T-cell (primary cell): ENCODE measurements at regions not wholly inside any gene's neighbourhood (a gene's known extent, or its start where the extent isn't known, plus 50 kb on each side); places are given as distances from the start of the nearest gene placed in this dataset.
"Not testable (repeated sequence)": the region's sequence is repeated elsewhere in the genome, so short reads cannot be mapped to it uniquely, and the experiment has no call there.

Experiments used
- ATAC-seq, 4 experiments: fragments of 200-7000 bp in 3 of 4; fragments of 150-1000 bp in 1 of 4; cut with Tn5 transposase; replicated peaks in 1 of 4; 1 replicate in 3 of 4; 2 replicates in 1 of 4; pipeline ENCODE4 v1.10.0; 2021; ENCODE audit warnings: moderate library complexity in 3 of 4, mild to moderate bottlenecking in 2 of 4, moderate number of reproducible peaks in 1 of 4
- CTCF ChIA-PET, 2 donors: fragments of 300-600 bp; sonication (Branson Sonifier 250); formaldehyde crosslinking; loops; one replicate each; lab custom pipeline; 2022; ENCODE audit warnings: antibody characterized with exemption in 2 of 2; lab: Charles Lee
- POLR2A ChIA-PET, 2 donors: fragments of 300-600 bp; sonication (Branson Sonifier 250); formaldehyde crosslinking; loops; one replicate each; lab custom pipeline; 2022; ENCODE audit warnings: antibody characterized with exemption in 2 of 2; lab: Charles Lee
- DNase-seq, 35 experiments: peaks; one replicate each; pipeline versions ENCODE4 v3.0.0 to v3.0.0-alpha.2; 2013 to 2023
- H3K27ac ChIP-seq: one replicate; pipeline ENCODE4 v1.5.1; 2013; ENCODE audit warnings: low read length
- H3K27me3 ChIP-seq, 2 experiments: replicated peaks in 1 of 2; 1 replicate in 1 of 2; 2 replicates in 1 of 2; pipeline versions ENCODE4 v1.6.1 to v1.7.0; 2013; ENCODE audit warnings: low read length in 1 of 2, mixed read lengths in 1 of 2; ENCODE audit not compliant: control insufficient read depth in 2 of 2, insufficient read depth in 2 of 2; ENCODE audit errors: extremely low read depth in 1 of 2
- H3K36me3 ChIP-seq, 2 donors: 1 replicate in 1 of 2; 2 replicates in 1 of 2; pipeline versions ENCODE4 v1.6.1 to v1.7.0; 2013; ENCODE audit warnings: low read length in 1 of 2; ENCODE audit not compliant: control insufficient read depth in 2 of 2, insufficient read depth in 1 of 2; ENCODE audit errors: extremely low read depth in 1 of 2
- H3K4me1 ChIP-seq, 2 experiments: 1 replicate in 1 of 2; 2 replicates in 1 of 2; pipeline versions ENCODE4 v1.6.1 to v1.7.0; 2013; ENCODE audit warnings: low read length in 2 of 2, mixed read lengths in 1 of 2; ENCODE audit not compliant: insufficient read depth in 2 of 2, control insufficient read depth in 1 of 2; ENCODE audit errors: extremely low read depth in 1 of 2
- H3K4me3 ChIP-seq, 2 donors: 1 replicate in 1 of 2; 2 replicates in 1 of 2; pipeline versions ENCODE4 v1.5.1 to v1.7.0; 2013; ENCODE audit warnings: mild to moderate bottlenecking in 2 of 2, low read length in 1 of 2, moderate library complexity in 1 of 2; ENCODE audit not compliant: control insufficient read depth in 1 of 2; ENCODE audit errors: extremely low read depth in 1 of 2
- H3K9me3 ChIP-seq: 2 replicates; pipeline ENCODE4 v1.7.0; 2013
- H3K27ac Mint-ChIP-seq, 2 donors: one replicate each; pipeline ENCODE4 v1.8.0; 2020 to 2021; ENCODE audit warnings: mild to moderate bottlenecking in 2 of 2, mixed read lengths in 2 of 2
- H3K27me3 Mint-ChIP-seq, 2 donors: one replicate each; pipeline ENCODE4 v1.8.0; 2021 to 2022; ENCODE audit warnings: mixed read lengths in 2 of 2
- H3K36me3 Mint-ChIP-seq: one replicate; pipeline ENCODE4 v1.8.0; 2021; ENCODE audit warnings: mixed read lengths
- H3K4me1 Mint-ChIP-seq, 3 donors: one replicate each; pipeline ENCODE4 v1.8.0; 2020 to 2022; ENCODE audit warnings: mixed read lengths in 3 of 3, mild to moderate bottlenecking in 1 of 3
- H3K4me3 Mint-ChIP-seq, 3 donors: one replicate each; pipeline ENCODE4 v1.8.0; 2020 to 2022; ENCODE audit warnings: mild to moderate bottlenecking in 3 of 3, mixed read lengths in 3 of 3, moderate library complexity in 3 of 3
- H3K9me3 Mint-ChIP-seq, 3 donors: one replicate each; pipeline ENCODE4 v1.8.0; 2020 to 2022; ENCODE audit warnings: mixed read lengths in 3 of 3
- WGBS: methylation state at CpG from one replicate; pipeline ENCODE4 v1.1.5; 2013; ENCODE audit warnings: missing lambda C conversion rate; ENCODE audit not compliant: insufficient coverage; 5-methylcytosine and 5-hydroxymethylcytosine counted together

DNA sequence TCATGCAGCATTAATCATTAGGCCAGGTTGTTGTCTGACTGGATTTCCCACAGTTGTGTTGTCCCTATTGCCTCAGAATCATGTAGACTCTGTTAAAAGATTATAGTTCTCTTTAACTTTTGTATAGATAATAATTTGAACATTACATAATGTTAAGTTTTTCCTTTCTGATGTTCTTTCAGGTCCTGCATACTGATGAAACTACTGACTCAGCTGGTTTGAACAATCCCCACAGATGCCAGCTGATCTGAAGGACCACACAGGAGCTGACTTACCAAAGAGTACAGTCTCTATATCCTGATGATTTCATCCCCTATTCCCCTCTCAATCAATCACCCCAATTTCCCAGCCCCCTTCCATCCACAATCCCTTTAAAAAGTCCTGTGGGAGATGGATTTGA is 341.2 kb upstream of the MGAT4C start:
- Histone ChIP-seq H3K27me3 (no peaks in the 10 kb centered on the region), H3K36me3 (no peaks in the 10 kb centered on the region), H3K9me3 (no peaks in the 10 kb centered on the region), H3K4me1 (no peaks in the 10 kb centered on the region), H3K4me3 (no peak overlapping the region), H3K27ac (no peak overlapping the region)
- H3K27ac Mint-ChIP-seq: no peak overlapping the region
- H3K9me3 Mint-ChIP-seq: peaks cover 0 to 10% (median 6%) of the 10 kb centered on the region in 3 donors
- no peak overlapping the region for H3K4me3 Mint-ChIP-seq
- no peaks in the 10 kb centered on the region for H3K36me3 Mint-ChIP-seq
- ChIA-PET POLR2A (no interaction called here), CTCF (no interaction called here)
- no peaks in the 10 kb centered on the region for H3K27me3 Mint-ChIP-seq
- ATAC-seq (no peak), DNase-seq (no peak)
- H3K4me1 Mint-ChIP-seq: no peaks in the 10 kb centered on the region

DNA sequence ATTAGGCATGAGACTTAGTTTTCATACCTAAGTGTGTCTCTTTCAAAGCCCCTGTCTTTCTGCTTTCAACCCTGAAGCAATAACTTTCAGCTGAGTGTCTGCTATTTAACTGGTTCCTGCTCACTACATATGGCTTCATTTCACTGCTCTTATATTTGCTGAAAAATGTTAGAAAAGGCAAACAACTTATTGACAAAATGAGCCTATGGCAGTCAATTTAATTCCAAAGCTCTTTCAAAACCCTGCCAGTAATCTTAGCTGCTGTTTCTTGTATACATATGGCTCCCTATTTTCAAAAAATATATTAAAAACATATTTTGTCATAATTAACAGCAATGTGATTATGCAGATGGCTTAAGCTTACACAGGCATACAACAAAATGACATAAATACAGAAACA is 334.1 kb upstream of the MGAT4C start:
- POLR2A ChIA-PET: no interaction called here
- no peak overlapping the region for H3K27ac Mint-ChIP-seq
- DNase-seq: no peak
- H3K27me3 ChIP-seq: no peaks in the 10 kb centered on the region
- no peak overlapping the region for H3K4me3 ChIP-seq
- no peaks in the 10 kb centered on the region for H3K36me3 Mint-ChIP-seq
- ATAC-seq: no peak
- no peaks in the 10 kb centered on the region for H3K9me3 ChIP-seq
- H3K27me3 Mint-ChIP-seq: no peaks in the 10 kb centered on the region
- H3K9me3 Mint-ChIP-seq: peaks cover 0 to 5% (median 3%) of the 10 kb centered on the region in 3 donors
- no peak overlapping the region for H3K4me3 Mint-ChIP-seq
- CTCF ChIA-PET: no interaction called here
- H3K4me1 Mint-ChIP-seq: no peaks in the 10 kb centered on the region
- H3K4me1 ChIP-seq: no peaks in the 10 kb centered on the region
- no peaks in the 10 kb centered on the region for H3K36me3 ChIP-seq
- H3K27ac ChIP-seq: no peak overlapping the region

DNA sequence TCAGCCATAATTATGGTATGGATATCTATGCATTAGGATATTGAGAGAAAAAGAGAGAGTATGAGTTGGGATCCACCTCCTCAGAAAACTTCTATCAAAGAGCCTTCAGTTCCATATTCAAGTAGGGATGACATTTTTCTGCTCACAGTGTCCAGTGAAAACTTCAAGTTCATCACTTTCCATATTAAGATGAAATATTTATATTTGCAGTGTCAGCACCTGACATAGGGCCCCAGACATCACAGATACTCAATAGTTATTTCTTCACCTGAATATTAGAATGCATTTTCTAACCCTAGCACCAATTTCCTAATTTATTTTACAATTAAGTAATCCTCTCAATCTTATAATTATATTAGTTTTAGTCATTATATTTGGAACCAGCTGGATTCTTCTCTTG is 318.0 kb upstream of the MGAT4C start:
- no peak for DNase-seq
- POLR2A ChIA-PET: no interaction called here
- no peaks in the 10 kb centered on the region for H3K36me3 Mint-ChIP-seq
- H3K9me3 Mint-ChIP-seq: peaks cover 4 to 13% (median 5%) of the 10 kb centered on the region in 3 donors
- Histone ChIP-seq H3K4me1 (no peaks in the 10 kb centered on the region), H3K36me3 (no peaks in the 10 kb centered on the region), H3K4me3 (no peak overlapping the region), H3K27ac (no peak overlapping the region), H3K27me3 (no peaks in the 10 kb centered on the region), H3K9me3 (no peaks in the 10 kb centered on the region)
- ATAC-seq: no peak
- no peaks in the 10 kb centered on the region for H3K4me1 Mint-ChIP-seq
- CTCF ChIA-PET: no interaction called here
- H3K4me3 Mint-ChIP-seq: no peak overlapping the region
- no peak overlapping the region for H3K27ac Mint-ChIP-seq
- H3K27me3 Mint-ChIP-seq: no peaks in the 10 kb centered on the region

DNA sequence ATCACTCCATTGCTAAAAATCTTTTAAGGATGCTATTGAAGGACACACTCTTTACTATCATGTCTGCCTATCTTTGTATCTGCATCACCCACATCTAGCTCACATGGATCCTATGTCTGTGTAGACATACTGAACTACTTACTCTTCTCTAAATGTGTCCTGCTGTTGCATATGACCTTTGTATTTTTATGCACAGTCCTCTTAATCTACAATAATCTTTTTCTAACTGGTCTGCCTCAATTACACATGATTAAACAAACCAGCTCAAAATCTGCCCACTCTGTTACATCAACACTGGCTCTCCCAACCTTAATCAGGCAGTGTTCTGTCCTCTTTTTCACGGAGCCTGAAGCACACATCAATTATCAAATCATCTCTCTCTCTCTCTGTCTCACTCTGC is 316.3 kb upstream of the MGAT4C start:
- Histone ChIP-seq H3K27me3 (no peaks in the 10 kb centered on the region), H3K4me1 (no peaks in the 10 kb centered on the region), H3K27ac (no peak overlapping the region), H3K4me3 (no peak overlapping the region), H3K9me3 (no peaks in the 10 kb centered on the region), H3K36me3 (no peaks in the 10 kb centered on the region)
- no peak overlapping the region for H3K27ac Mint-ChIP-seq
- H3K36me3 Mint-ChIP-seq: no peaks in the 10 kb centered on the region
- ATAC-seq (no peak), DNase-seq (no peak)
- peaks cover 5 to 9% (median 9%) of the 10 kb centered on the region in 3 donors for H3K9me3 Mint-ChIP-seq
- H3K4me3 Mint-ChIP-seq: no peak overlapping the region
- H3K27me3 Mint-ChIP-seq: no peaks in the 10 kb centered on the region
- ChIA-PET POLR2A (no interaction called here), CTCF (no interaction called here)
- 0% methylated on average over 1 of the region's 1 CpG for WGBS
- H3K4me1 Mint-ChIP-seq: no peaks in the 10 kb centered on the region

DNA sequence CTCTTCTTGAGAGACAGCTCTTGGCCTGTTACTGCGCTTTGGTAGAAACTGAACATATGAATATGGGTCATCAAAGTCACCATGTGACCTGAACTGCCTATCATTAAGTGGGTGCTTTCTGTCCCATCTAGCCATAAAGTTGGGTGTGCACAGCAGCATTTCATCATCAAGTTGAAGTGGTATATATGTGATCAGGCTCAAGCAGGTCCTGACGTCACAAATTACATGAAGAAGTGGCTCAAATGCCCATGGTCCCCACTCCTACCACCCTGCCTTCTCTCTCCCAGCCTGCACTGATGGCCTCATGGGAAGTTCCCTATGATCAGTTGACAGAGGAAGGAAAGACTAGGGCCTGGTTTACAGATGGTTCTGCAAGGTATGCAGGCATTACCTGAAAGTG is 308.8 kb upstream of the MGAT4C start:
- H3K4me3 Mint-ChIP-seq: no peak overlapping the region
- WGBS: no CpG with 5 or more reads among the region's 2 CpGs
- CTCF ChIA-PET: no interaction called here
- ATAC-seq: no peak
- H3K9me3 Mint-ChIP-seq: peaks cover 9 to 31% (median 16%) of the 10 kb centered on the region in 3 donors
- H3K4me1 ChIP-seq: no peaks in the 10 kb centered on the region
- H3K9me3 ChIP-seq: no peaks in the 10 kb centered on the region
- no peaks in the 10 kb centered on the region for H3K27me3 Mint-ChIP-seq
- H3K36me3 Mint-ChIP-seq: no peaks in the 10 kb centered on the region
- no peaks in the 10 kb centered on the region for H3K4me1 Mint-ChIP-seq
- POLR2A ChIA-PET: no interaction called here
- no peaks in the 10 kb centered on the region for H3K27me3 ChIP-seq
- H3K36me3 ChIP-seq: no peaks in the 10 kb centered on the region
- no peak for DNase-seq
- H3K27ac ChIP-seq: no peak overlapping the region
- no peak overlapping the region for H3K4me3 ChIP-seq
- H3K27ac Mint-ChIP-seq: no peak overlapping the region

DNA sequence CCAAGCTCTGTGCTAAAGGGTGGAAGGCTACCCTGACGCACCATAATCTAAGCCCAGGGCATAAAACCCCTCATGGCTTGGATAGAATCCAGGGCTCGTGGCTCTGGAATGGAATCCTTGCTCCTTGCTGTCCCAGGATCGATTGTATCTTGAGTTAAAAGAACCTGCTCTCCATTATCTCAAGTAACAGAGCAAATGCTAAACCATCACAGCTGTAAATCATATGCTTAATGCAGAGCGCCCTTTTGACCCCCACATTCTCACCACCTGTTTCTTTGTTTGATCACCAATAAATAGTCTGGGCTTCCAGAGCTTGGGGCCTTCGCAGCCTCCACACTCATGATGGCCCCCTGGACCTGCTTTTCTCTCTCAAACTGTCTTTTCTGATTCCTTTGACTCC is 299.3 kb upstream of the MGAT4C start:
- H3K9me3 ChIP-seq, H3K4me3 ChIP-seq, H3K36me3 ChIP-seq, H3K4me1 Mint-ChIP-seq, H3K4me1 ChIP-seq, H3K27me3 ChIP-seq, DNase-seq, CTCF ChIA-PET, H3K4me3 Mint-ChIP-seq, H3K27ac ChIP-seq, H3K27me3 Mint-ChIP-seq, ATAC-seq, H3K27ac Mint-ChIP-seq, H3K36me3 Mint-ChIP-seq, POLR2A ChIA-PET: not testable (repeated sequence)
- WGBS: 41% methylated on average over 4 of the region's 5 CpGs
- H3K9me3 Mint-ChIP-seq: peaks cover 0 to 28% (median 11%) of the 10 kb centered on the region in 3 donors

DNA sequence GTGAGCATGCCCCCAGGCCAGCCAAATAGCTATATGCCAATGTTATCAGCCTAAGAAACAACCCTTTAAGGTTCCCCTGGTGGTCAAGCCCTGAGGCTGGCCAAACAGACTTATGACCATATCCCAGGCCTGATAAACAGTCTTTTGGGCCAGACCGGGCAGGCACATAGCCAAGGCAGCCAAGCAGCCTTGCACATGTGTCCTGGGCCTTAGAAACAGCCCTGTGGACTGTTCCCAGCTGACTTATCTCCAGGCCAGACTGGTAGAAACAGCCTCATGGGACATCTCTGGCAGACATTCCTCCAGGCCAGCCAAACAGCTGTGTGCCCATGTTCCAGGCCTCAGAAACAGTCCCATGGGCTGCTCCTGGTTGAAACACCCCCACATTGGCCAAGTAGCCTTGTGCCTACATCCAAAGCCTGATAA is 295.0 kb upstream of the MGAT4C start:
- no peaks in the 10 kb centered on the region for H3K27me3 Mint-ChIP-seq
- no peak for ATAC-seq
- no peaks in the 10 kb centered on the region for H3K4me1 Mint-ChIP-seq

More for the DNA sequence above, 295.0 kb upstream of the MGAT4C start:
- Mint-ChIP-seq H3K36me3 (no peaks in the 10 kb centered on the region), H3K27ac (no peak overlapping the region), H3K4me3 (no peak overlapping the region), H3K9me3 (peaks cover 0 to 9% (median 4%) of the 10 kb centered on the region in 3 donors)
- DNase-seq: no peak
- WGBS: 38% methylated on average over 1 of the region's 1 CpG
- ChIA-PET CTCF (no interaction called here), POLR2A (no interaction called here)
- no peak overlapping the region for H3K4me3 ChIP-seq
- no peaks in the 10 kb centered on the region for H3K4me1 ChIP-seq
- no peak overlapping the region for H3K27ac ChIP-seq
- H3K36me3 ChIP-seq: no peaks in the 10 kb centered on the region
- H3K27me3 ChIP-seq: no peaks in the 10 kb centered on the region
- no peaks in the 10 kb centered on the region for H3K9me3 ChIP-seq
